HG02610 (cell line): ENCODE measurements at regions not wholly inside any gene's neighbourhood (a gene's known extent, or its start where the extent isn't known, plus 50 kb on each side); places are given as distances from the start of the nearest gene placed in this dataset.

Source experiments
- ATAC-seq: cut with Tn5 transposase; IDR thresholded peaks from one replicate; pipeline ENCODE4 v1.9.1; 2021; ENCODE audit warnings: mild to moderate bottlenecking, moderate library complexity; ENCODE audit not compliant: unreplicated experiment

GRCh38 chr17:72338304-72338703 is 217.5 kb downstream of the SOX9 start:
- ATAC-seq: no peak

- ATAC-seq: no peak
These were observed 218.3 kb downstream of the SOX9 start for GRCh38 chr17:72338847-72339790.

GRCh38 chr17:72340836-72341235 is 220.0 kb downstream of the SOX9 start:
- ATAC-seq: no peak

- no peak for ATAC-seq
These were observed 221.2 kb downstream of the SOX9 start for GRCh38 chr17:72342061-72342460.

- ATAC-seq: no peak
These were observed 222.1 kb downstream of the SOX9 start for GRCh38 chr17:72342627-72343527.

- ATAC-seq: no peak
These were observed 223.1 kb downstream of the SOX9 start for GRCh38 chr17:72343911-72344310.

GRCh38 chr17:72344613-72345012 is 223.8 kb downstream of the SOX9 start:
- ATAC-seq: no peak

- no peak for ATAC-seq
These were observed 224.3 kb downstream of the SOX9 start for GRCh38 chr17:72345088-72345487.

- ATAC-seq: no peak
These were observed 224.7 kb downstream of the SOX9 start for GRCh38 chr17:72345536-72345935.

GRCh38 chr17:72346306-72346705 is 225.5 kb downstream of the SOX9 start:
- ATAC-seq: no peak

GRCh38 chr17:72349011-72349410 is 228.2 kb downstream of the SOX9 start:
- ATAC-seq: no peak

GRCh38 chr17:72349491-72349995 is 228.7 kb downstream of the SOX9 start:
- ATAC-seq: no peak

GRCh38 chr17:72350073-72350472 is 229.3 kb downstream of the SOX9 start:
- no peak for ATAC-seq

- ATAC-seq: no peak
These were observed 230.5 kb downstream of the SOX9 start for GRCh38 chr17:72351365-72351764.

GRCh38 chr17:72351884-72352346 is 231.1 kb downstream of the SOX9 start:
- ATAC-seq: no peak

GRCh38 chr17:72353502-72353901 is 232.7 kb downstream of the SOX9 start:
- no peak for ATAC-seq

- ATAC-seq: no peak
These were observed 233.3 kb downstream of the SOX9 start for GRCh38 chr17:72354071-72354470.

- ATAC-seq: no peak
These were observed 237.0 kb downstream of the SOX9 start for GRCh38 chr17:72357764-72358365.

GRCh38 chr17:72358465-72358864 is 237.6 kb downstream of the SOX9 start:
- no peak for ATAC-seq

- ATAC-seq: no peak
These were observed 238.5 kb downstream of the SOX9 start for GRCh38 chr17:72359274-72359673.

GRCh38 chr17:72359811-72360210 is 239.0 kb downstream of the SOX9 start:
- ATAC-seq: no peak
